HG03103 (cell line): ENCODE measurements at regions not wholly inside any gene's neighbourhood (a gene's known extent, or its start where the extent isn't known, plus 50 kb on each side); places are given as distances from the start of the nearest gene placed in this dataset.
"Not testable (repeated sequence)": the region's sequence is repeated elsewhere in the genome, so short reads cannot be mapped to it uniquely, and the experiment has no call there.

ENCODE experiments used
- ATAC-seq: cut with Tn5 transposase; IDR thresholded peaks from one replicate; pipeline ENCODE4 v1.9.1; 2021; ENCODE audit warnings: low read depth; ENCODE audit not compliant: unreplicated experiment

DNA sequence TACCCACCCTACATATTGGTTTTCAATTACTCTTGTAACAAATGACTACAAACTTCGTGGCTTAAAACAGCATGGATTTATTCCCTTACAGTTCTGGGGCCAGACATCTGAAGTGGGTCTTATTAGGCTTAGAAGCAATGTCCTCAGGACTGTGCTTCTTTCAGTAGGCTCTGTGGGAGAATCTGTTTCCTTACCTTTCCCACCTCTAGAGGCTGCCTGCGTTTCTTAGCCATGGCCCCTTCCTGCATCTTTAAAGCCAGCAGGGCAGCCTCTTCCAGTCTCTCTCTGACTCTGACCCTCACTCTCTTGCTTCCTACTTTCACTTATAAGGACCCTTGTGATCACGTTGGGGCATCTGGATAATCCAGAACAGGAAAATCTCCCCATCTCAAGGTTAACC is 252.5 kb upstream of the PGRMC2 start:
- no peak for ATAC-seq

GRCh38 chr4:128538111-128538882 is 250.7 kb upstream of the PGRMC2 start:
- no peak for ATAC-seq

- ATAC-seq = no peak
These were observed 249.1 kb upstream of the PGRMC2 start for GRCh38 chr4:128536746-128537145.

- ATAC-seq = not testable (repeated sequence)
These were observed 247.9 kb upstream of the PGRMC2 start for GRCh38 chr4:128535510-128535909.

GRCh38 chr4:128528793-128529553 is 241.4 kb upstream of the PGRMC2 start:
- ATAC-seq = no peak

DNA sequence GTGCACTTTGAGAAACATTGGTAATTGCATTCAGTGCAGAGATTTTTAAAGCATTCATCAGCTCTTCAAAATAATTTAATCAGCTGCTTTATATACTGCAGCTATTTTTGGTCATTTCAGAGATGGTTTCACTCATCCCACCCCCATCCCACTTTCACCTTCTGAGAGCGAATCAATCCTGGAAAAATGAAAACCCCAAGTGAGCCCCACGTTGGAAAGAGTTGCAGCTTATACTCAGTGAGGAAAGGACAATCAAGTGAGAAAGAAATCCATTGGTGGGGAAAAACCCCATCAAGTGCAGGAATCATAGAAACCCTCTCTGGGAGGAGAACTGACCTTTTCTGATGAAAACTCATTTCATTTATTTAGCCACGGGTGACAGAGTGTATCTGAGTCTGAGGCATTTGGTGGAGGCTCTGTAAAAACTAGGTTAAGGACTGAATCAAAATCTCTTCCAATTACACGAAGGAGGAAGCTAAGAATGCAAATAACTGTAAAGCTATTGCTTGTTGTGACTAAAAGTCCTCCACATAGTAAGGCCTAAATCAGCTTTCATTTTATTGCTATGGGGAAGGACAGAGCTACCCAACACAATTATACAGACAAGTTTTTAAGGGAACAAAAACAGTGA is 240.4 kb upstream of the PGRMC2 start:
- no peak for ATAC-seq

GRCh38 chr4:128527351-128527750 is 239.7 kb upstream of the PGRMC2 start:
- no peak for ATAC-seq

DNA sequence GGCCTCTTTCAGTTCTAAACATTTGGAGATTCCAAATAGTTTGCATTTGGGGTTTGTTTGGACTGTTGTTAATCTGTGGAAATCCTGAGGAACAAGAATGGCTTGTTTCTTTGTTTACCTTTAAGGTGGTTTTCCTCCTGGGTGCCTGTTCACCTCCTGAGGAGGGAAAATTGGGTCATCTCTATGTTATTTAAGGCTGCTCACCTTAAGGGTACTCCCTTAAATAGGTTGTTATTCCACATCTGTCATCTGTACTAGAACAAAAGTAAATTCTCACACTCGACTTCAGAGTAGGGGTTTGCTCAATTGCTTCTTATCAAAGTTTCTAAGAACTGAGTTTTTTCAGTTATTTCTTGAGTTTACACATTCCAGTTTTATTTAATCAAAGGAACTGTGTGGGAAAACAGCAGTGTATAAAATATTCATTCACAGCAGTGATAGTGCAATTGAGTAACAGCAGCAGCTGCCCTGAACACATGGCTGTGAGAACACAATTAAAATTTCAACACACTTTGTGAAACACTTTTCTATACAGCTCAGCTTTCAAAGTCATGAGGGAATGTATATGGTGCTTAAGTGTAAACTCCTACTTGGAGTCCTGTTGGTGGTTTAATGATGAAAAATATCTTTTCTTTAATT is 238.5 kb upstream of the PGRMC2 start:
- ATAC-seq = no peak

GRCh38 chr4:128525387-128525786 is 237.8 kb upstream of the PGRMC2 start:
- no peak for ATAC-seq

- no peak for ATAC-seq
These were observed 236.7 kb upstream of the PGRMC2 start for GRCh38 chr4:128524311-128524710.

GRCh38 chr4:128521648-128522111 is 234.1 kb upstream of the PGRMC2 start:
- ATAC-seq = no peak

GRCh38 chr4:128521156-128521555 is 233.5 kb upstream of the PGRMC2 start:
- no peak for ATAC-seq

GRCh38 chr4:128519163-128519830 is 231.7 kb upstream of the PGRMC2 start:
- ATAC-seq = no peak

DNA sequence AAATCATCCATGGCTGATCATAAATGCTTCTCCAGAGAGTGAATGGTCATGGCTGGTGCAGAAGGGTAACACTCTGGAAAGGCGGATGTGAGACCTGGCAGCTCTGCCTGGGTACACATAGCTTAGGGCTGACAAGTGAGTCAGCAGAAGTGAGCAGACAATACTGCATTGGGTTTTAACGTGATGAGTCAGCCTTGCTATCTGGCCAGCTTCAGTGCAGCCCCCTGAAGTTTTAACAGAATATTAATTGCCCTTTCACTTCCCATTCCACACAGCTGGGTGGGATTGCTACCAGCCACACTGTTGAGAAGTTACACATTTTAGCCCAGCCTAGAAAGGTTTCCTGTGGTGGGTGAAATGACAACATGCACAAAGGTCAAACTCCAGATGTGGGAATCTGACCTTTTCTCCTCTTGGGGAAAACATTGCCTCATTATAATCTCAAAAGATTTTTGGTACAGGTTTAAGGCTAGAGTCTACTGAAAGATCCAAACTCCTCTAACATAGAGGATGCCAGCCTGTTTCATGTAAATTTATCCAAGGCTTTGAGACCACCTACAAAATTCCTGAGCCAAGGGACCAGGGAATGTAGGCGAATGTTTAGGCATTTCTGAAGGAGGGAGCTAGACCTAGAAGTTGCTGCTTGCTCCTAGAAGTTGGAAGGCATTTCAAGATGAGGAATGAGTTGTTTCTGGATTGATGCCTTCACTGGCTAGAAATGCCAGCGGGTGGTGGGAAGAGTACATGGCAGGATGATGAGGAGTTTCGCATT is 230.3 kb upstream of the PGRMC2 start:
- peak; percentile 95 for ATAC-seq

DNA sequence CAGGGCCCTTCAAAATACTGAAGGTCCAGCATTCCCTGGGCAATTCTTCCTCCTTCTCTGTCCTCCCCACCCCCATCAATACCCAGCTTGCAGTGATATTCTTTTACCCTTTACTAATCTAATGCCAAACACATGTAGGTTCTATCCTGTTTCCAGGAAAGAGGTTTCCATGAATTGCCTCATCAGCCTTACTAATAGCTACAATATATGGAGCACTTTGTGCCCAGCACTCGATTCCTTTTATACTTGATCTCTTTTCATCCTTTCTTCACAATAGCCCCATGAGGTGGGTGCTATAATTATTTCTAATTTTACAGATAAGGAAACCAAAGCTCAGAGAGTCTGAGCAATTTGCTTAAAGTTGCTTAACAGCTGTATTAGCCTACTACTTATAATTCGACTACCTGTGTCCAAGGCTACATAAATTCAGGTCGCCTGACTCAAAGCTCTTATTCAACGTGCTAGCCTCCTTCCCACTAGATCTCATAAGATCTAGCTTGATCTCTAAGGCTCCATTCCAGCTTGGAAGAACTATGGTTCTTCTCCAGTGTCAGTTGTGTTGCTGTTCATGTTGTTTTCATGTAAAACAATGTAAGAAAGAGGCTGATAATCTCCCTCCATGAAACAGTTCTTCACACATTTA is 229.6 kb upstream of the PGRMC2 start:
- ATAC-seq = no peak

GRCh38 chr4:128516301-128516969 is 228.8 kb upstream of the PGRMC2 start:
- ATAC-seq = peak; percentile 41

GRCh38 chr4:128513664-128514484 is 226.3 kb upstream of the PGRMC2 start:
- ATAC-seq = no peak
